RWPE1 (cell line): ENCODE measurements at regions not wholly inside any gene's neighbourhood (a gene's known extent, or its start where the extent isn't known, plus 50 kb on each side); places are given as distances from the start of the nearest gene placed in this dataset.

Experiments
- CTCF ChIA-PET: fragments of 350-600 bp; sonication (Branson Sonifier 250); formaldehyde crosslinking; extraction: SDS; loops from one replicate; lab custom pipeline; 2021; lab: Yijun Ruan, JAX
- POLR2A ChIA-PET: fragments of 400-600 bp; formaldehyde crosslinking; extraction: SDS; loops from one replicate; lab custom pipeline; 2020; ENCODE audit warnings: antibody characterized with exemption; ENCODE audit not compliant: low non-redundant PET; lab: Yijun Ruan, JAX
- DNase-seq: peaks from one replicate; pipeline ENCODE4 v3.0.0; 2012; ENCODE audit warnings: low spot score
- H3K27ac ChIP-seq: fragments of 450-650 bp; 2 replicates; pipeline ENCODE4 v1.5.1; 2017
- TF ChIP-seq, protein P1 (sequence below): fragments of 450-650 bp; conservative IDR thresholded peaks from 2 replicates; pipeline ENCODE4 v1.5.1; 2017; ENCODE audit warnings: low read depth, mild to moderate bottlenecking

DNA sequence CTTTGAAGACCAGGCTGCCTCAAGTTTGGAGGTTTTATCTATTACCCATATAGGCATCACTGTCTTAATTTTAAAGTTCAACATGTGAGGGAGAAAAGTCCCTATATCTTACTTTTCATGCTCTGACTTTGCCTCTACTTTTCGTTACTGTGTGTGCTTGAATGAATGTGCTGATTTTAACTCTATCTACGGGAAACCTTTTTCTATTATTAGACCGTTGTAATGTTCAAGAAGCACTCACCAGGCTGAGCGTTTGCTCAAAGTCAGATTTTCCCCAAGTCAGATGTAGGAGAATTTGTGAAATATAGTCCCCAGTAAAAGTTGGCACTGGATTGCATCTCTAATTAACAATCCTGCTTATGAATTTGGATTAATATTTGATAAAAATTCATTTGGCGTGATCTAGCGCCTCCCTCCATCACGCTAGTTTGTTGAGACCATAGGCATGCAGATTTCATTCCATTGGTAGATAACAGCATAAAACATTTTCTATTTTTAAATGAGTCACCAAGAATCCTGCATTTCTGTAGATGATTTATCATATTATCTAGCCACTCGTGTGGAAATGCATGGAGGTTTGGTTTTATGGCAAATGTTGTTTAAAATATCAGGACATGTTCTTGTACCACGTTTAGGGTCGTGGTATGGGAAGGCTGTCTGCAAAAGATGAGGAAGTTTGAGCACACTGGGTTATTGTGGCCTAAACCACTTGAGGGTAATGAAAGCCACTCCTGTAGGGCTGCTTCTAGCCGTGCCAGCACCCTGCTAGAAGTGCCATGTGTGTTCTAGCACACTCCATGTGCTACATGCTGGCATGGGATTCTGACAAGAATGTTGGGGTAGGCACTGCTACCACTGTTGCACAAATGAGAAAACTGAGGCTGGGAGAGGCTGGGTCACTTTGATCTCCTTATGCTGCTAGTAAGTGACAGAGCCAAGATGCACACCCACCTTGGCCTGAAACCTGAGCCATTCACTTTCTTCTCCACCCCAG, 179.4 kb downstream of the FGF9 start:
- H3K27ac ChIP-seq: no peak overlapping the region
- DNase-seq: no peak
- ChIA-PET CTCF (interaction anchor here (0.6 to 0.7 kb wide), 3 partner anchors 170 to 234 kb away, joined by 3 to 4 read pairs (median 4); no protein-coding TSS in a partner anchor), POLR2A (no interaction called here)
- TF ChIP-seq, protein P1, sequence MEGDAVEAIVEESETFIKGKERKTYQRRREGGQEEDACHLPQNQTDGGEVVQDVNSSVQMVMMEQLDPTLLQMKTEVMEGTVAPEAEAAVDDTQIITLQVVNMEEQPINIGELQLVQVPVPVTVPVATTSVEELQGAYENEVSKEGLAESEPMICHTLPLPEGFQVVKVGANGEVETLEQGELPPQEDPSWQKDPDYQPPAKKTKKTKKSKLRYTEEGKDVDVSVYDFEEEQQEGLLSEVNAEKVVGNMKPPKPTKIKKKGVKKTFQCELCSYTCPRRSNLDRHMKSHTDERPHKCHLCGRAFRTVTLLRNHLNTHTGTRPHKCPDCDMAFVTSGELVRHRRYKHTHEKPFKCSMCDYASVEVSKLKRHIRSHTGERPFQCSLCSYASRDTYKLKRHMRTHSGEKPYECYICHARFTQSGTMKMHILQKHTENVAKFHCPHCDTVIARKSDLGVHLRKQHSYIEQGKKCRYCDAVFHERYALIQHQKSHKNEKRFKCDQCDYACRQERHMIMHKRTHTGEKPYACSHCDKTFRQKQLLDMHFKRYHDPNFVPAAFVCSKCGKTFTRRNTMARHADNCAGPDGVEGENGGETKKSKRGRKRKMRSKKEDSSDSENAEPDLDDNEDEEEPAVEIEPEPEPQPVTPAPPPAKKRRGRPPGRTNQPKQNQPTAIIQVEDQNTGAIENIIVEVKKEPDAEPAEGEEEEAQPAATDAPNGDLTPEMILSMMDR: no peak

DNA sequence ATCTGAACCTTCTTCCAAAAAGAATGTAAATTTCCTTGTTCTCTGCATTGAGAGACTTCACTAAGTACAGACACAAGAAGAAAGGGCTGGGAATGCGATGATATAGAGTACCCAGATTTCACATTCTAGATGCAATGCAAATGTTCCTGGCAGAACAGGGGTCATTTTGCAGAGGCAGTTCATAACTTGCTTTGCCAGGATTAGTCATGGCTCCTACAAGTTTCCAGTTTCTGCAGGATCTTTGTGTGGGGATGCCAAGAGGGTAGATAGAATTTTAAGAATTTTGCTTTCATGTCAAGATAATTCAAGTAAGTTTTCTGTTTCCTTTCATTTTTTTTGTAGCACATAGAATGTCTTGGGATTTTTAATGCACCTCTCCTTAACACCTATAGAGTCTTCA, 181.2 kb downstream of the FGF9 start:
- POLR2A ChIA-PET: no interaction called here

DNA sequence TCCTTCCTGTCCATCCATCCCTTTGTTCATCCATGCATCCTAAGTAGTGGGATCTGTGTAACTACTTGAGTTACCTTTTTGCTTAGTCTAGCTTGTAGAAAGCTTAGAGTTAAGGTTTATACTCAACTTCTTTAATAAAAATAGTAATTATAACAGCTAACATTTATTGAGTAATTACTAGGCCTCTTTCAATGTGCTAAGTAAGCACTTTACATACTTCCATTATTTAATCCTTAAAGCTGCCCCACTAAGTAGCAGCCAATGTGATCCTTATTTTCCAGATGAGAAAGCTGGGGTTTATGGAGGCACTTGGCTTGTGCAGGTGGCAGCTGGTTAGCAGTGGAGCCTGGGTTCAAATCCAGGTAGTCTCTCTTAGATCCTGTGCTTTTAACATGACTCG, 182.9 kb downstream of the FGF9 start:
- no peak for DNase-seq
- POLR2A ChIA-PET: no interaction called here
- TF ChIP-seq, protein P1: no peak
- CTCF ChIA-PET: no interaction called here
- no peak overlapping the region for H3K27ac ChIP-seq

More for the DNA sequence above, 181.2 kb downstream of the FGF9 start:
- no peak overlapping the region for H3K27ac ChIP-seq
- CTCF ChIA-PET: no interaction called here
- peak; percentile 30 for DNase-seq
- TF ChIP-seq, protein P1: no peak

DNA sequence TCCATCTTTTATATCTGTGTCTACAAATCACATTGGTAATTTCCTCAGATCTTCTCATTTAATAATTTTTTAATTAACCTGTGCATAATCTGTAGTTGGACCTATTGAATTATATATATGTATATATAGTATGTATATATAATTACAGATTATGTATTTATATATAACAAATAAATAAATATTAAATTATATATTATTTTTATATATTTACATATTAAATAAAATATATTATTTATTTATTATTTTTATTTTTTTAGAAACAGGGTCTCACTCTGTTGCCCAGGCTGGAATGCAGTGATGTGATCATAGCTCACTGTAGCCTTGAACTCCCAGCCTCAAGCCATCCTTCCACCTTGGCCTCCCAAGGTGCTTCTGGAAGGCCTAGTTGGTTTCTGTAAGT, 197.9 kb downstream of the FGF9 start:
- ChIA-PET POLR2A (no interaction called here), CTCF (interaction anchor here (0.7 kb wide), 1 partner anchor 178 kb away, joined by 6 read pairs; no protein-coding TSS in a partner anchor)
- H3K27ac ChIP-seq: no peak overlapping the region
- no peak for DNase-seq
- TF ChIP-seq, protein P1: no peak

DNA sequence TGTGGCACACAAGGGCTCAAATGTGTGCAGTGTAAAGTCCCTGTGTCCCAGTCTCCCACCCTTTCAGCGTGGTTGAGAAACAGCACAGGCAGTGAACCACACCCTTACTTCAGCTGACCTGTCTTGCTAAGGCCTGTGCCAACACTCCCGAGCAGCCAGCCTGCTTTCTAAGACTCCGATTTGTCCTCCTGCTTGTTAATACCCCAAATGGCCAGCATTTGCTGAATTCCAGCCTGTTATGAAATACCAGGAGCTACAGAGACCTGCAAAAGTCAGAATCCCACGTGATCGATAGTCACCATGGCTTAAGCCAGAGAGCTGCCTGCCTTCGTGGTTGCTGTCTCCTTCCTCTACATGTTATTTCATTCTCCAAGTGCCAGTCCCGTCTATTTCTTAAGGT, 200.5 kb downstream of the FGF9 start:
- DNase-seq: no peak
- POLR2A ChIA-PET: no interaction called here
- TF ChIP-seq, protein P1: no peak
- H3K27ac ChIP-seq: no peak overlapping the region; the same call in 1 of the 2 replicates
- CTCF ChIA-PET: interaction anchor here (1.1 kb wide), 1 partner anchor 234 kb away, joined by 3 read pairs; no protein-coding TSS in a partner anchor

DNA sequence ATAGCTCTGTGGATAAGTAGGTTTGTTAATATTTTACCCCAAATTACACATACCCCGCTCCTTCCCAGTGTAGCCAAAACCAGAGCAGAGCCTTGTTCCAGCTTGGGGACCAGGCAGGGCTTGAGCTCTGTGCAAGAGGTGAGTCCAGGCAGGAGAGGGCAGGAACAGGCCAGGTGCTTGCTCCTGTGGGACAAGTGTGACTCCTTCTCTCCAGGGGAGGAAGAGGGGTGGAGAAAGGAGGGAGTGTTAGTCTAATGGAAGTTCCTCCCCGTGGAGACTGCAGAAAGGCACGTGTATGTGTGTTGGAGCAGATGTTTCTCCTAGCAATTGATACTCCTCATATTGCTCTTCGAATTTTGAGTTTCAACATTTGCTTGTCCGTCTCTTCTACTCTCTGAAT, 201.0 kb downstream of the FGF9 start:
- CTCF ChIA-PET: no interaction called here
- no peak for DNase-seq
- H3K27ac ChIP-seq: peak overlapping the region; percentile 50; the same call in 1 of the 2 replicates
- TF ChIP-seq, protein P1: no peak
- POLR2A ChIA-PET: no interaction called here
